A673 (cell line): ENCODE measurements at regions not wholly inside any gene's neighbourhood (a gene's known extent, or its start where the extent isn't known, plus 50 kb on each side); places are given as distances from the start of the nearest gene placed in this dataset.

ENCODE experiments used
- CTCF ChIP-seq: fragments of 300-800, 200-600 bp; sonication (generic); conservative IDR thresholded peaks from 2 replicates; pipeline ENCODE4 v1.5.1; 2017; ENCODE audit warnings: low read depth, mild to moderate bottlenecking, antibody characterized with exemption, low read length, moderate library complexity, mixed read lengths
- EZH2 ChIP-seq: fragments of 200-600 bp; sonication (generic); IDR thresholded peaks from 2 replicates; pipeline ENCODE4 v1.6.1; 2017; ENCODE audit warnings: borderline replicate concordance, low read depth, mild to moderate bottlenecking, mixed read lengths, antibody characterized with exemption, low read length; ENCODE audit not compliant: poor library complexity, severe bottlenecking

GRCh38 chrX:39857780-39858179 is 240.0 kb downstream of the BCOR start:
- TF ChIP-seq CTCF (no peak), EZH2 (no peak)
